SH-SY5Y (cell line): ENCODE measurements at regions not wholly inside any gene's neighbourhood (a gene's known extent, or its start where the extent isn't known, plus 50 kb on each side); places are given as distances from the start of the nearest gene placed in this dataset.

Source experiments
- GATA2 ChIP-seq: IDR thresholded peaks from 2 replicates; pipeline ENCODE4 v1.6.1; 2011; ENCODE audit warnings: mild to moderate bottlenecking, low read depth, low read length
- GATA3 ChIP-seq: IDR thresholded peaks from 2 replicates; pipeline ENCODE4 v1.6.1; 2011; ENCODE audit warnings: low read depth, mild to moderate bottlenecking, low read length, moderate library complexity

DNA sequence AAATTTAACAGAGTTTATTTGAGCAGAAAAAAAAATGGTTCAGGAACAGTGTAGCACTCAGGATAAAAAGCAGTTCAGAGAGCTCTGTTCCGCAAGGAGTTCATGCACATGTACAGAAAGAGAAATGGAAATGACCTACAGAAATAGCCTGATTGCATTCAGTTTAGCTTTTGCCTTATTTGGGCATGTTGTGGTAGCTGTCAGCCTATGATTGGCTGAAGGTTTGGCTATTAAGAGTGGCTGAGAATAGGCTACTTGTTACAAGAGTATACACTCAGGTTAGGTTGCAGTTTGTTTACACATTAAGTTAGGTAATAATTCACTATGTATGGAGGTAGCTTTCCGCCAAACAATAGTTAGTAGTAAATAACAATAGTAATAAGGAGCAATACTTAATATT is 511.0 kb upstream of the TMPRSS15 start:
- no peak for TF ChIP-seq GATA2
- TF ChIP-seq GATA3 = no peak
